ENCODE measurements at regions not wholly inside any gene's neighbourhood (a gene's known extent, or its start where the extent isn't known, plus 50 kb on each side); places are given as distances from the start of the nearest gene placed in this dataset.

- Histone ChIP-seq H2AFZ (ENCODE audit: low read length) (no peak overlapping the region), H3K36me3 (ENCODE audit: insufficient read depth, low read length) (no peaks in the 10 kb centered on the region)
These were observed 445.5 kb downstream of the EFNB2 start for GRCh38 chr13:106090001-106090400.

GRCh38 chr13:106089261-106089980 lies 446.0 kb downstream of the EFNB2 start:
- Histone ChIP-seq H3K4me1 (ENCODE audit: insufficient read depth, low read length) (peaks cover 5% of the 10 kb centered on the region), H4K20me1 (ENCODE audit: insufficient read depth, low read length) (no peaks in the 10 kb centered on the region), H3K27ac (ENCODE audit: low read depth, low read length) (no peak overlapping the region), H3K4me3 (ENCODE audit: insufficient read depth, low read length) (no peak overlapping the region), H3K9me3 (ENCODE audit: low read depth, low read length) (no peaks in the 10 kb centered on the region), H3K36me3 (ENCODE audit: insufficient read depth, low read length) (no peaks in the 10 kb centered on the region), H3K4me2 (ENCODE audit: insufficient read depth, low read length) (no peak overlapping the region), H3K79me2 (ENCODE audit: insufficient read depth, low read length) (no peaks in the 10 kb centered on the region), H2AFZ (ENCODE audit: low read length) (peak overlapping the region; percentile 33), H3K27me3 (ENCODE audit: insufficient read depth, low read length) (no peaks in the 10 kb centered on the region)
- DNase-seq (ENCODE audit: insufficient read length, low spot score, missing footprints) = no peak
- no peak for TF ChIP-seq CTCF (IDR thresholded peaks at IDR 0.05; ENCODE audit: extremely low read depth, low read depth, low read length)

More at GRCh38 chr13:106090001-106090400, 445.5 kb downstream of the EFNB2 start:
- Histone ChIP-seq H3K27me3 (ENCODE audit: insufficient read depth, low read length) (no peaks in the 10 kb centered on the region), H3K27ac (ENCODE audit: low read depth, low read length) (no peak overlapping the region), H3K4me1 (ENCODE audit: insufficient read depth, low read length) (peaks cover 5% of the 10 kb centered on the region), H3K4me2 (ENCODE audit: insufficient read depth, low read length) (no peak overlapping the region), H3K4me3 (ENCODE audit: insufficient read depth, low read length) (no peak overlapping the region), H3K79me2 (ENCODE audit: insufficient read depth, low read length) (no peaks in the 10 kb centered on the region), H4K20me1 (ENCODE audit: insufficient read depth, low read length) (no peaks in the 10 kb centered on the region), H3K9me3 (ENCODE audit: low read depth, low read length) (no peaks in the 10 kb centered on the region)
- DNase-seq (ENCODE audit: insufficient read length, low spot score, missing footprints) = peak; percentile 3
- TF ChIP-seq CTCF (IDR thresholded peaks at IDR 0.05; ENCODE audit: extremely low read depth, low read depth, low read length) = no peak

GRCh38 chr13:106088085-106088484 lies 447.4 kb downstream of the EFNB2 start:
- no peaks in the 10 kb centered on the region for H3K27me3 ChIP-seq (ENCODE audit: insufficient read depth, low read length)
- peaks cover 5% of the 10 kb centered on the region for H3K4me1 ChIP-seq (ENCODE audit: insufficient read depth, low read length)
- no peak overlapping the region for H2AFZ ChIP-seq (ENCODE audit: low read length)
- H3K36me3 ChIP-seq (ENCODE audit: insufficient read depth, low read length) = no peaks in the 10 kb centered on the region
- H3K79me2 ChIP-seq (ENCODE audit: insufficient read depth, low read length) = no peaks in the 10 kb centered on the region
- no peak overlapping the region for H3K4me2 ChIP-seq (ENCODE audit: insufficient read depth, low read length)
- H3K4me3 ChIP-seq (ENCODE audit: insufficient read depth, low read length) = no peak overlapping the region
- H3K27ac ChIP-seq (ENCODE audit: low read depth, low read length) = no peak overlapping the region
- no peak for TF ChIP-seq CTCF (IDR thresholded peaks at IDR 0.05; ENCODE audit: extremely low read depth, low read depth, low read length)
- H4K20me1 ChIP-seq (ENCODE audit: insufficient read depth, low read length) = no peaks in the 10 kb centered on the region
- no peaks in the 10 kb centered on the region for H3K9me3 ChIP-seq (ENCODE audit: low read depth, low read length)
- no peak for DNase-seq (ENCODE audit: insufficient read length, low spot score, missing footprints)

GRCh38 chr13:106087201-106087600 lies 448.3 kb downstream of the EFNB2 start:
- Histone ChIP-seq H4K20me1 (ENCODE audit: insufficient read depth, low read length) (no peaks in the 10 kb centered on the region), H3K9me3 (ENCODE audit: low read depth, low read length) (no peaks in the 10 kb centered on the region), H3K79me2 (ENCODE audit: insufficient read depth, low read length) (no peaks in the 10 kb centered on the region), H3K4me1 (ENCODE audit: insufficient read depth, low read length) (peaks cover 5% of the 10 kb centered on the region), H2AFZ (ENCODE audit: low read length) (no peak overlapping the region), H3K4me3 (ENCODE audit: insufficient read depth, low read length) (no peak overlapping the region), H3K27me3 (ENCODE audit: insufficient read depth, low read length) (no peaks in the 10 kb centered on the region), H3K4me2 (ENCODE audit: insufficient read depth, low read length) (no peak overlapping the region), H3K36me3 (ENCODE audit: insufficient read depth, low read length) (no peaks in the 10 kb centered on the region), H3K27ac (ENCODE audit: low read depth, low read length) (no peak overlapping the region)
- TF ChIP-seq CTCF (IDR thresholded peaks at IDR 0.05; ENCODE audit: extremely low read depth, low read depth, low read length) = no peak
- no peak for DNase-seq (ENCODE audit: insufficient read length, low spot score, missing footprints)

All from osteoblast (primary cell).